ENCODE measurements at regions not wholly inside any gene's neighbourhood (a gene's known extent, or its start where the extent isn't known, plus 50 kb on each side); places are given as distances from the start of the nearest gene placed in this dataset.

- POLR2A ChIA-PET = no interaction called here
- H3K9me3 ChIP-seq (replicated peaks; ENCODE audit: control insufficient read depth, insufficient read depth, low read length) = no peaks in the 10 kb centered on the region
- no peaks in the 10 kb centered on the region for H3K27me3 ChIP-seq (replicated peaks in 1 of 2; ENCODE audit: control insufficient read depth in 2 of 2, insufficient read depth in 2 of 2, low read length in 1 of 2)
- SMC1A ChIA-PET (ENCODE audit: uncharacterized antibody, unreplicated experiment) = interaction anchor here (0.7 to 1.4 kb wide), 4 partner anchors 12 to 100 kb away, joined by 3 to 4 read pairs (median 3); no protein-coding TSS in a partner anchor
- DNase-seq (ENCODE audit: low read depth, low spot score) = no peak
- H3K4me3 ChIP-seq = no peak overlapping the region
- H3K9ac ChIP-seq (ENCODE audit: control insufficient read depth, insufficient read depth, low read length) = no peak overlapping the region
- CTCF ChIA-PET = no interaction called here
- H4K20me1 ChIP-seq (ENCODE audit: control insufficient read depth, insufficient read depth) = no peaks in the 10 kb centered on the region
- H3K4me1 ChIP-seq (ENCODE audit: control insufficient read depth, insufficient read depth, low read length) = no peaks in the 10 kb centered on the region
- in situ Hi-C loops (cut with MboI) = no loop called here
- TF ChIP-seq BCL11A (IDR thresholded peaks at IDR 0.05; ENCODE audit: low read depth, low read length) (no peak), HSF1 (IDR thresholded peaks at IDR 0.05; ENCODE audit: low read depth, low read length) (no peak)
- intact Hi-C loops (cut with micrococcal nuclease; ENCODE audit: unreplicated experiment) = loop anchor here (10.0 kb wide), 1 partner anchor 171 kb away; no protein-coding TSS in a partner anchor
- FAIRE-seq = no peak
- peak overlapping the region; percentile 96 for H2AFZ ChIP-seq (ENCODE audit: control insufficient read depth, low read depth, low read length)
- BruUV-seq (replicated peaks) = no TSS peak
- no peak overlapping the region for H3K27ac ChIP-seq (ENCODE audit: control insufficient read depth, insufficient read depth)
- RAD21 ChIA-PET (ENCODE audit: unreplicated experiment) = no interaction called here
- H3K79me2 ChIP-seq (ENCODE audit: control insufficient read depth, insufficient read depth, low read length) = no peaks in the 10 kb centered on the region
- WGBS (ENCODE audit: insufficient coverage, insufficient replicate concordance, low lambda C conversion rate, missing lambda C conversion rate) = 46% methylated on average over 3 of the region's 3 CpGs
- H3K4me2 ChIP-seq (ENCODE audit: control insufficient read depth, insufficient read depth) = no peak overlapping the region
- ATAC-seq = no peak
- H3K36me3 ChIP-seq (ENCODE audit: control insufficient read depth in 2 of 2, insufficient read depth in 2 of 2, low read length in 1 of 2) = no peaks in the 10 kb centered on the region
These were observed 234.8 kb upstream of the TMEM161B start for GRCh38 chr5:88503406-88503805.

GRCh38 chr5:88503041-88503345, 234.3 kb upstream of the TMEM161B start:
- H3K9ac ChIP-seq (ENCODE audit: control insufficient read depth, insufficient read depth, low read length) = peak overlapping the region; percentile 58
- ChIA-PET RAD21 (ENCODE audit: unreplicated experiment) (no interaction called here), CTCF (interaction anchor here (1.0 kb wide), 1 partner anchor 99 kb away, joined by 3 read pairs; no protein-coding TSS in a partner anchor), SMC1A (ENCODE audit: uncharacterized antibody, unreplicated experiment) (interaction anchor here (0.7 to 1.4 kb wide), 3 partner anchors 12 to 100 kb away, joined by 3 read pairs; no protein-coding TSS in a partner anchor), POLR2A (no interaction called here)
- ATAC-seq = peak; percentile 12; the same call in 1 of the 3 replicates
- no peaks in the 10 kb centered on the region for H4K20me1 ChIP-seq (ENCODE audit: control insufficient read depth, insufficient read depth)
- H3K4me1 ChIP-seq (ENCODE audit: control insufficient read depth, insufficient read depth, low read length) = no peaks in the 10 kb centered on the region
- intact Hi-C loops (cut with micrococcal nuclease; ENCODE audit: unreplicated experiment) = loop anchor here (10.0 kb wide), 1 partner anchor 172 kb away; no protein-coding TSS in a partner anchor
- no peaks in the 10 kb centered on the region for H3K9me3 ChIP-seq (replicated peaks; ENCODE audit: control insufficient read depth, insufficient read depth, low read length)
- FAIRE-seq = no peak
- peak overlapping the region; percentile 57 for H3K4me3 ChIP-seq
- H3K36me3 ChIP-seq (ENCODE audit: control insufficient read depth in 2 of 2, insufficient read depth in 2 of 2, low read length in 1 of 2) = no peaks in the 10 kb centered on the region
- peak overlapping the region; percentile 96 for H2AFZ ChIP-seq (ENCODE audit: control insufficient read depth, low read depth, low read length)
- H3K79me2 ChIP-seq (ENCODE audit: control insufficient read depth, insufficient read depth, low read length) = no peaks in the 10 kb centered on the region
- peak overlapping the region; percentile 59; the same call in 1 of the 2 replicates for H3K27ac ChIP-seq (ENCODE audit: control insufficient read depth, insufficient read depth)
- BruUV-seq (replicated peaks) = no TSS peak
- in situ Hi-C loops (cut with MboI) = no loop called here
- H3K27me3 ChIP-seq (replicated peaks in 1 of 2; ENCODE audit: control insufficient read depth in 2 of 2, insufficient read depth in 2 of 2, low read length in 1 of 2) = no peaks in the 10 kb centered on the region
- WGBS (ENCODE audit: insufficient coverage, insufficient replicate concordance, low lambda C conversion rate, missing lambda C conversion rate) = 0% methylated on average over 2 of the region's 2 CpGs
- no peak for DNase-seq (ENCODE audit: low read depth, low spot score)
- peak overlapping the region; percentile 82 for H3K4me2 ChIP-seq (ENCODE audit: control insufficient read depth, insufficient read depth)
- TF ChIP-seq NRF1 (conservative IDR thresholded peaks at IDR 0.05; ENCODE audit: low read depth, low read length) (no peak), ATF2 (IDR thresholded peaks at IDR 0.05; ENCODE audit: low read length) (no peak), PAX8 (IDR thresholded peaks at IDR 0.05) (no peak), CEBPZ (IDR thresholded peaks at IDR 0.05; ENCODE audit: low read depth, low read length) (no peak), IKZF1 (conservative IDR thresholded peaks at IDR 0.05) (no peak), RUNX3 (IDR thresholded peaks at IDR 0.05; ENCODE audit: low read length) (no peak), IRF4 (IDR thresholded peaks at IDR 0.05; ENCODE audit: low read depth, low read length) (no peak), DPF2 (IDR thresholded peaks at IDR 0.05) (no peak)
- TF ChIP-seq, protein P1, sequence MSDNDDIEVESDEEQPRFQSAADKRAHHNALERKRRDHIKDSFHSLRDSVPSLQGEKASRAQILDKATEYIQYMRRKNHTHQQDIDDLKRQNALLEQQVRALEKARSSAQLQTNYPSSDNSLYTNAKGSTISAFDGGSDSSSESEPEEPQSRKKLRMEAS (IDR thresholded peaks at IDR 0.05; ENCODE audit: low read depth, low read length) = no peak

Measured in GM12878 (cell line).